Endothelial cell of umbilical vein (primary cell): ENCODE measurements at regions not wholly inside any gene's neighbourhood (a gene's known extent, or its start where the extent isn't known, plus 50 kb on each side); places are given as distances from the start of the nearest gene placed in this dataset.

Source experiments
- BruUV-seq: library from RNA; stranded (reverse); fragments of 400-500 nt; replicated peaks from 2 replicates; lab custom pipeline; 2021; lab: Mats Ljungman, UMichigan
- CTCF ChIA-PET: fragments of 300-600, 350-600 bp; sonication (Branson Sonifier 250); formaldehyde crosslinking; loops from one replicate; lab custom pipeline; 2021; ENCODE audit warnings: antibody characterized with exemption, inconsistent platforms; lab: Charles Lee
- POLR2A ChIA-PET: fragments of 300-600, 350-600 bp; sonication (Branson Sonifier 250); formaldehyde crosslinking; loops from one replicate; lab custom pipeline; 2021; ENCODE audit warnings: antibody characterized with exemption, inconsistent platforms; lab: Charles Lee
- DNase-seq: peaks from one replicate; pipeline ENCODE4 v3.0.0-alpha.2; 2011; ENCODE audit warnings: low read depth, low spot score
- FAIRE-seq: peaks from 2 replicates; lab custom pipeline; 2011; peaks lifted over from hg19 to GRCh38; lab: Jason Lieb, UNC
- H2AFZ ChIP-seq: 2 replicates; pipeline ENCODE4 v1.6.0; 2012; ENCODE audit warnings: low read depth, low read length, control low read depth, inconsistent platforms
- H3K27ac ChIP-seq: 2 replicates; pipeline ENCODE4 v1.5.1; 2011; ENCODE audit warnings: low read depth, mild to moderate bottlenecking, control low read depth, low read length, moderate library complexity; ENCODE audit not compliant: insufficient read depth
- H3K27me3 ChIP-seq, 2 experiments: 2 replicates each; pipeline versions ENCODE4 v1.6.0 to v1.6.1; 2011; ENCODE audit warnings: low read length in 2 of 2, mixed read lengths in 1 of 2; ENCODE audit not compliant: control insufficient read depth in 2 of 2, insufficient read depth in 2 of 2
- H3K36me3 ChIP-seq, 2 experiments: 2 replicates in 1 of 2; 3 replicates in 1 of 2; pipeline ENCODE4 v1.5.1; 2011; ENCODE audit warnings: low read length in 2 of 2, mild to moderate bottlenecking in 1 of 2, moderate library complexity in 1 of 2; ENCODE audit not compliant: control insufficient read depth in 2 of 2, insufficient read depth in 2 of 2; ENCODE audit errors: extremely low read depth in 1 of 2
- H3K4me1 ChIP-seq: 3 replicates; pipeline ENCODE4 v1.5.1; 2011; ENCODE audit warnings: mild to moderate bottlenecking, low read length; ENCODE audit not compliant: control insufficient read depth, insufficient read depth; ENCODE audit errors: extremely low read depth
- H3K4me2 ChIP-seq: 2 replicates; pipeline ENCODE4 v1.6.1; 2011; ENCODE audit warnings: low read length, control low read depth, mixed read lengths; ENCODE audit not compliant: insufficient read depth
- H3K4me3 ChIP-seq, 3 experiments: fragments of 200-600 bp in 1 of 3; sonication (generic), shearing (Covaris generic) in 1 of 3; replicated peaks in 1 of 3; 2 replicates each; pipeline ENCODE4 v1.5.1; 2011 to 2016; ENCODE audit warnings: control low read depth in 3 of 3, low read length in 3 of 3, mild to moderate bottlenecking in 2 of 3, inconsistent platforms in 1 of 3, low read depth in 1 of 3, moderate library complexity in 1 of 3; ENCODE audit not compliant: insufficient read depth in 1 of 3
- H3K79me2 ChIP-seq: 2 replicates; pipeline ENCODE4 v1.6.0; 2012; ENCODE audit warnings: low read length, inconsistent platforms; ENCODE audit not compliant: control insufficient read depth, insufficient read depth
- H3K9ac ChIP-seq: replicated peaks from 2 replicates; pipeline ENCODE3; 2011; ENCODE audit warnings: low read length, control low read depth; ENCODE audit not compliant: insufficient read depth; ENCODE audit errors: extremely low read depth
- H3K9me1 ChIP-seq: replicated peaks from 3 replicates; pipeline ENCODE4 v1.6.0; 2011; ENCODE audit warnings: mild to moderate bottlenecking, low read length; ENCODE audit not compliant: control insufficient read depth, insufficient read depth; ENCODE audit errors: extremely low read depth
- H3K9me3 ChIP-seq: replicated peaks from 2 replicates; pipeline ENCODE4 v1.5.1; 2012; ENCODE audit warnings: low read length, inconsistent platforms; ENCODE audit not compliant: control insufficient read depth, insufficient read depth
- H4K20me1 ChIP-seq: replicated peaks from 2 replicates; pipeline ENCODE3; 2011; ENCODE audit warnings: mild to moderate bottlenecking, low read length; ENCODE audit not compliant: control insufficient read depth, insufficient read depth; ENCODE audit errors: extremely low read depth
- CTCF ChIP-seq, 2 donors: IDR thresholded peaks; 1 replicate in 1 of 2; 2 replicates in 1 of 2; pipeline ENCODE4 v1.5.1; 2011; ENCODE audit warnings: low read length in 2 of 2, mild to moderate bottlenecking in 2 of 2, moderate library complexity in 2 of 2, control low read depth in 1 of 2, inconsistent platforms in 1 of 2, low read depth in 1 of 2; ENCODE audit not compliant: insufficient read depth in 1 of 2; ENCODE audit errors: extremely low read depth in 1 of 2
- EZH2 ChIP-seq: IDR thresholded peaks from 2 replicates; pipeline ENCODE4 v1.6.1; 2012; ENCODE audit warnings: borderline replicate concordance, low read depth, mild to moderate bottlenecking, moderate library complexity, low read length, inconsistent platforms; ENCODE audit not compliant: severe bottlenecking
- FOS ChIP-seq: IDR thresholded peaks from 2 replicates; pipeline ENCODE4 v1.6.1; 2011; ENCODE audit warnings: mild to moderate bottlenecking, low read length, moderate library complexity, borderline replicate concordance; ENCODE audit not compliant: insufficient read depth
- GATA2 ChIP-seq: IDR thresholded peaks from 2 replicates; pipeline ENCODE4 v1.7.0; 2011; ENCODE audit warnings: low read depth, mild to moderate bottlenecking, moderate library complexity, mixed read lengths, low read length; ENCODE audit not compliant: insufficient read length, insufficient read depth
- JUN ChIP-seq: IDR thresholded peaks from 2 replicates; pipeline ENCODE4 v1.6.1; 2011; ENCODE audit warnings: borderline replicate concordance, low read depth; ENCODE audit not compliant: insufficient read length, insufficient read depth
- MAX ChIP-seq: IDR thresholded peaks from 2 replicates; pipeline ENCODE4 v1.6.1; 2011; ENCODE audit not compliant: insufficient read depth, insufficient read length
- MYC ChIP-seq: IDR thresholded peaks from one replicate; pipeline ENCODE4 v1.6.1; 2011; ENCODE audit warnings: mild to moderate bottlenecking, low read depth, low read length
- POLR2A ChIP-seq: IDR thresholded peaks from 2 replicates; pipeline ENCODE4 v1.6.1; 2012; ENCODE audit warnings: low read depth, mild to moderate bottlenecking, control low read depth, low read length
- POLR2AphosphoS5 ChIP-seq: IDR thresholded peaks from 2 replicates; pipeline ENCODE4 v1.6.1; 2012; ENCODE audit warnings: low read depth, mild to moderate bottlenecking, control low read depth, low read length, moderate library complexity; ENCODE audit not compliant: insufficient read depth
- dilution Hi-C: fragments of 300-500 bp; cut with MboI; formaldehyde crosslinking; loops from one replicate; pipeline ENCODE4 v1.15.0; 2019; ENCODE audit warnings: low sequenced_read_pairs; ENCODE audit not compliant: extremely low pct_ligation_motif_present
- intact Hi-C: fragments of 100-400 bp; cut with micrococcal nuclease; formaldehyde crosslinking; loops from one replicate; pipeline ENCODE4 v1.10.0; 2022

DNA sequence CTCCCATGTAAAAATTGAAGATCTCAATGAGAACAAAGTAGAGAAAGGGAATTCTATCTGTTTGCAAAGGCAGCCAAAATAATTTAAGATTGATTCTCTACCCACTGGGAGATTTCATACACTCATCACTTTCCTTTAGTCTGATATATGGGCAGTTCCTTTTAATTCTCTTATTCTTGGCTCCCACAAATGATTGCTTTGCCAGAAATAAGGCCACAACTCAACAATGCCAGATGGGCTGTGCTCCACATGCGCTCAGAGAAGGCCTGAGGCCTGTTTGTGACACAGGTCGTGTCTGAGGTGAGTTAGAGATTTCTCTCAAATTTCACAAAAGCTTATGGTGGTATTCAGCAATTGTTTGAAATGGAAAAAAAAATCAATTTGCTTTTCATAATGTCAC, 501.9 kb upstream of the SEMA3D start:
- ChIA-PET CTCF (no interaction called here), POLR2A (no interaction called here)
- no peak overlapping the region for H3K4me2 ChIP-seq
- no peaks in the 10 kb centered on the region for H3K9me1 ChIP-seq
- H3K9ac ChIP-seq: no peak overlapping the region
- no peaks in the 10 kb centered on the region for H3K36me3 ChIP-seq
- no peak overlapping the region for H3K27ac ChIP-seq
- BruUV-seq: no TSS peak
- no peaks in the 10 kb centered on the region for H3K4me1 ChIP-seq
- DNase-seq (no peak), FAIRE-seq (no peak)
- no peaks in the 10 kb centered on the region for H4K20me1 ChIP-seq
- H2AFZ ChIP-seq: no peak overlapping the region
- H3K79me2 ChIP-seq: no peaks in the 10 kb centered on the region
- no peaks in the 10 kb centered on the region for H3K27me3 ChIP-seq
- dilution Hi-C loops: no loop called here
- TF ChIP-seq GATA2: no peak
- no peak for TF ChIP-seq MAX
- TF ChIP-seq JUN: no peak
- TF ChIP-seq EZH2: no peak
- TF ChIP-seq POLR2A: no peak
- no peak for TF ChIP-seq POLR2AphosphoS5
- no peak for TF ChIP-seq MYC
- TF ChIP-seq CTCF (IDR thresholded peaks at IDR 0.05; ENCODE audit: extremely low read depth in 1 of 2, insufficient read depth in 1 of 2, low read depth in 1 of 2, low read length in 2 of 2): no peak
- no peak for TF ChIP-seq FOS
- intact Hi-C loops: no loop called here
- H3K9me3 ChIP-seq: no peaks in the 10 kb centered on the region
- H3K4me3 ChIP-seq: no peak overlapping the region
